ENCODE measurements at regions not wholly inside any gene's neighbourhood (a gene's known extent, or its start where the extent isn't known, plus 50 kb on each side); places are given as distances from the start of the nearest gene placed in this dataset.

DNA sequence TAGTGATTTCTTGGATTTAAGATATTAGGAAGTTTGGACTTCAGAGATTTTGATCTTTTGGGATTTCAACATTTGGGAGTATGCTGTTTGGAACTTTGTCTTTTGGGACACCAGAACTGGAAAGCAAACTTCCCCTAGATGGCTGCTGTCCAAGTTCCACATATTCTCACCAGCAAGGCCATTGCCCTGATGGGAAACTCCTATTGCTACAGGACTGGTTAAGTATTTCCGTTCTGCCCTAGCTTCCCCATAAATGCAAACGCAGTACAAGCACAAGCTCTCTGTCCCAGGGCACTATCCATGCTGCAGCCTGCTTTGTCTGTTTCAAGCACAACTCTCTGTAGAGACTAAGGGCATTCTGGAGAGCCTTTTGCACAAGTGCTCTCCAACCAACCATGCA, 79.3 kb upstream of the SLC25A13 start:
- Histone ChIP-seq H3K9ac (ENCODE audit: low read depth, low read length) (no peak overlapping the region), H3K4me1 (ENCODE audit: control insufficient read depth, insufficient read depth, low read length) (no peaks in the 10 kb centered on the region), H3K27me3 (ENCODE audit: control insufficient read depth, insufficient read depth, low read length) (peaks cover 7% of the 10 kb centered on the region), H3K9me3 (ENCODE audit: control insufficient read depth, insufficient read depth, low read length) (no peaks in the 10 kb centered on the region), H3K36me3 (ENCODE audit: control insufficient read depth, insufficient read depth, low read length) (no peaks in the 10 kb centered on the region), H3K4me3 (ENCODE audit: low read depth, low read length) (no peak overlapping the region)

DNA sequence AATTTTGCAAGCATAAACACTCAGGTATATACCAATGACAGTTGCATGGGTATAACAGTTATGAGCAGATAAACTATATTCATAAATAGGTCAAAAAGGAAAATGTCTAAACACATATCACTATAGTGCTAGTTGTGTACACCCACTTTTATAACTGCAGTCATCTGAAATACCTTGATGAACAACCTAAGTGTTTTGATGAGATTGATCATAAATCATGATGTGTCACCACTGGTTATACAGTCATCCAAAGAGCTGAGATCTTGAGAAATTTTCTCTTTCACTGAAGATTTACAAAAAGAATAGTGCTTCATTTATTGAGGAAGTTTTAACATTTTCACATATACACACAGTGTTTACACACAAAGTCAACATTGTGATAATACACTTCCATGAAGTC, 78.6 kb upstream of the SLC25A13 start:
- Histone ChIP-seq H3K9me3 (ENCODE audit: control insufficient read depth, insufficient read depth, low read length) (no peaks in the 10 kb centered on the region), H3K9ac (ENCODE audit: low read depth, low read length) (no peak overlapping the region), H3K4me1 (ENCODE audit: control insufficient read depth, insufficient read depth, low read length) (no peaks in the 10 kb centered on the region), H3K27me3 (ENCODE audit: control insufficient read depth, insufficient read depth, low read length) (peaks cover 7% of the 10 kb centered on the region), H3K36me3 (ENCODE audit: control insufficient read depth, insufficient read depth, low read length) (no peaks in the 10 kb centered on the region), H3K4me3 (ENCODE audit: low read depth, low read length) (no peak overlapping the region)

DNA sequence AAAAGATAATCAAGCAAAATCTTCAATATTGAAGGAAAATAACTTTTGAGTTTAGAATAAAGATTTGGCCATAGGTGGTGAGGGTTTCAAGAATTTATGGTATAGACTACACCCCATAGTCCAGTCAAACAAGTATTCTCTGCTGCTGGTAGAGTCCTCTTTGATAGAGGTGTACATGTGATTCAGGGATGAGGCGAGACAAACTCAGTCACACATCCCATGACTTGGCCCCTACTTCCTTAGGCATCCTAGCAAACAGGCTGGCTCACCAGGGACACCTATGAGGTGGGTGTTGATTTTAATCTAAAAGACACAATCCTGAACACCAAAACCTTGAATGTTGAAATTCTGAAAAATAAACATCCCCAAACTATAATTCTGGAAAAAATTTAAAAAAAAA, 78.1 kb upstream of the SLC25A13 start:
- no peaks in the 10 kb centered on the region for H3K4me1 ChIP-seq (ENCODE audit: control insufficient read depth, insufficient read depth, low read length)
- no peaks in the 10 kb centered on the region for H3K36me3 ChIP-seq (ENCODE audit: control insufficient read depth, insufficient read depth, low read length)
- H3K9me3 ChIP-seq (ENCODE audit: control insufficient read depth, insufficient read depth, low read length): no peaks in the 10 kb centered on the region
- H3K9ac ChIP-seq (ENCODE audit: low read depth, low read length): no peak overlapping the region
- H3K27me3 ChIP-seq (ENCODE audit: control insufficient read depth, insufficient read depth, low read length): peaks cover 7% of the 10 kb centered on the region
- H3K4me3 ChIP-seq (ENCODE audit: low read depth, low read length): no peak overlapping the region

- no peaks in the 10 kb centered on the region for H3K36me3 ChIP-seq (ENCODE audit: control insufficient read depth, insufficient read depth, low read length)
- no peak overlapping the region for H3K9ac ChIP-seq (ENCODE audit: low read depth, low read length)
- no peaks in the 10 kb centered on the region for H3K4me1 ChIP-seq (ENCODE audit: control insufficient read depth, insufficient read depth, low read length)
- H3K9me3 ChIP-seq (ENCODE audit: control insufficient read depth, insufficient read depth, low read length): no peaks in the 10 kb centered on the region
- peaks cover 7% of the 10 kb centered on the region for H3K27me3 ChIP-seq (ENCODE audit: control insufficient read depth, insufficient read depth, low read length)
- H3K4me3 ChIP-seq (ENCODE audit: low read depth, low read length): no peak overlapping the region
Measured at GRCh38 chr7:96397936-96398598, 76.2 kb upstream of the SLC25A13 start.

- Histone ChIP-seq H3K4me3 (ENCODE audit: low read depth, low read length) (no peak overlapping the region), H3K36me3 (ENCODE audit: control insufficient read depth, insufficient read depth, low read length) (no peaks in the 10 kb centered on the region), H3K9ac (ENCODE audit: low read depth, low read length) (no peak overlapping the region)
Measured at GRCh38 chr7:96388620-96389383, 66.9 kb upstream of the SLC25A13 start.

GRCh38 chr7:96388166-96388565, 66.3 kb upstream of the SLC25A13 start:
- no peak overlapping the region for H3K9ac ChIP-seq (ENCODE audit: low read depth, low read length)
- no peaks in the 10 kb centered on the region for H3K36me3 ChIP-seq (ENCODE audit: control insufficient read depth, insufficient read depth, low read length)
- H3K4me1 ChIP-seq (ENCODE audit: control insufficient read depth, insufficient read depth, low read length): no peaks in the 10 kb centered on the region
- H3K4me3 ChIP-seq (ENCODE audit: low read depth, low read length): no peak overlapping the region
- H3K9me3 ChIP-seq (ENCODE audit: control insufficient read depth, insufficient read depth, low read length): no peaks in the 10 kb centered on the region
- no peaks in the 10 kb centered on the region for H3K27me3 ChIP-seq (ENCODE audit: control insufficient read depth, insufficient read depth, low read length)

More at GRCh38 chr7:96388620-96389383, 66.9 kb upstream of the SLC25A13 start:
- no peaks in the 10 kb centered on the region for H3K4me1 ChIP-seq (ENCODE audit: control insufficient read depth, insufficient read depth, low read length)
- H3K9me3 ChIP-seq (ENCODE audit: control insufficient read depth, insufficient read depth, low read length): no peaks in the 10 kb centered on the region
- no peaks in the 10 kb centered on the region for H3K27me3 ChIP-seq (ENCODE audit: control insufficient read depth, insufficient read depth, low read length)

DNA sequence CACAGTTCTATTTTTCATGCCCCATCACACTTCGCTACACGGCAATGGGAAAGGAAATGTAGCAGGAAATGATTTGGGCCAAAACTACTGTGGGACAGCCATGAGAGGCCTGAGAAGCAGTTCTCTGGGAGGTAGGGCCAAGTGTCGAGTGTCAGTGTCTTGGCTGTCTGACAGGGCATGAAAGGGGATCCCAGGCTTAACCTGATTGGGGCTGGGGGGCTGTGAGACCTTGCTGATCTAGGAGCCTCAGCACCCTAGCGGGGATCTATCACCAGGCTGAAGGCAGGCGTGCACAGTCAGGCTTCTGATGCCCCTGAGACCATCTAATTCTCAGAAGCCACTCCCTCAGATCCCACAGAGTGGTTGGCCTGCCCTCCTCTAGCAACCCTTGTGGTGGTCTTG, 58.2 kb upstream of the SLC25A13 start:
- Histone ChIP-seq H3K27me3 (ENCODE audit: control insufficient read depth, insufficient read depth, low read length) (peaks cover 2% of the 10 kb centered on the region), H3K36me3 (ENCODE audit: control insufficient read depth, insufficient read depth, low read length) (no peaks in the 10 kb centered on the region), H3K4me3 (ENCODE audit: low read depth, low read length) (no peak overlapping the region), H3K4me1 (ENCODE audit: control insufficient read depth, insufficient read depth, low read length) (no peaks in the 10 kb centered on the region), H3K9ac (ENCODE audit: low read depth, low read length) (no peak overlapping the region), H3K9me3 (ENCODE audit: control insufficient read depth, insufficient read depth, low read length) (no peaks in the 10 kb centered on the region)

GRCh38 chr7:96377399-96377798, 55.5 kb upstream of the SLC25A13 start:
- Histone ChIP-seq H3K27me3 (ENCODE audit: control insufficient read depth, insufficient read depth, low read length) (peaks cover 2% of the 10 kb centered on the region), H3K36me3 (ENCODE audit: control insufficient read depth, insufficient read depth, low read length) (no peaks in the 10 kb centered on the region), H3K4me1 (ENCODE audit: control insufficient read depth, insufficient read depth, low read length) (no peaks in the 10 kb centered on the region), H3K9ac (ENCODE audit: low read depth, low read length) (no peak overlapping the region), H3K4me3 (ENCODE audit: low read depth, low read length) (no peak overlapping the region), H3K9me3 (ENCODE audit: control insufficient read depth, insufficient read depth, low read length) (no peaks in the 10 kb centered on the region)

Data from iPS-15b (cell line).